GM23248 (cell line): ENCODE measurements at regions not wholly inside any gene's neighbourhood (a gene's known extent, or its start where the extent isn't known, plus 50 kb on each side); places are given as distances from the start of the nearest gene placed in this dataset.
"Not testable (repeated sequence)": the region's sequence is repeated elsewhere in the genome, so short reads cannot be mapped to it uniquely, and the experiment has no call there.

ENCODE experiments used
- DNase-seq: peaks from one replicate; pipeline ENCODE4 v3.0.0-alpha.2; 2015
- H2AFZ ChIP-seq: fragments of 200-600 bp; sonication (generic); 2 replicates; pipeline ENCODE4 v1.6.1; 2016; ENCODE audit warnings: antibody characterized with exemption
- H3F3A ChIP-seq: fragments of 200-600 bp; sonication (generic); 2 replicates; pipeline ENCODE4 v1.6.1; 2016; ENCODE audit warnings: mild to moderate bottlenecking, antibody characterized with exemption, mixed run types; ENCODE audit not compliant: insufficient read depth
- H3K27ac ChIP-seq: fragments of 200-600 bp; sonication (generic); 2 replicates; pipeline ENCODE4 v1.5.1; 2016; ENCODE audit warnings: mild to moderate bottlenecking
- H3K27me3 ChIP-seq: fragments of 200-600 bp; sonication (generic); replicated peaks from 2 replicates; pipeline ENCODE4 v1.6.1; 2016; ENCODE audit warnings: mild to moderate bottlenecking; ENCODE audit not compliant: insufficient read depth
- H3K36me3 ChIP-seq: fragments of 200-600 bp; sonication (generic); 2 replicates; pipeline ENCODE4 v1.6.1; 2016; ENCODE audit warnings: low read depth, mild to moderate bottlenecking
- H3K4me1 ChIP-seq: fragments of 200-600 bp; sonication (generic); 2 replicates; pipeline ENCODE4 v1.6.1; 2016; ENCODE audit warnings: mild to moderate bottlenecking; ENCODE audit not compliant: insufficient read depth
- H3K4me2 ChIP-seq: fragments of 200-600 bp; sonication (generic); one replicate; pipeline ENCODE4 v1.6.1; 2016; ENCODE audit warnings: mild to moderate bottlenecking; ENCODE audit not compliant: unreplicated experiment
- H3K4me3 ChIP-seq: fragments of 200-600 bp; sonication (generic); 2 replicates; pipeline ENCODE4 v1.5.1; 2016; ENCODE audit warnings: mild to moderate bottlenecking
- H3K79me2 ChIP-seq: fragments of 200-600 bp; sonication (generic); 2 replicates; pipeline ENCODE4 v1.6.1; 2016; ENCODE audit warnings: mild to moderate bottlenecking; ENCODE audit not compliant: insufficient read depth
- H3K9ac ChIP-seq: fragments of 200-600 bp; sonication (generic); 2 replicates; pipeline ENCODE4 v1.6.1; 2016; ENCODE audit warnings: mild to moderate bottlenecking
- H3K9me2 ChIP-seq: fragments of 200-600 bp; sonication (generic); 2 replicates; pipeline ENCODE4 v1.6.1; 2016; ENCODE audit warnings: mixed run types, mild to moderate bottlenecking, moderate library complexity; ENCODE audit not compliant: insufficient read depth
- H3K9me3 ChIP-seq: fragments of 200-600 bp; sonication (generic); one replicate; pipeline ENCODE4 v1.6.1; 2017; ENCODE audit warnings: low read depth
- H4K20me1 ChIP-seq: fragments of 200-600 bp; sonication (generic); 2 replicates; pipeline ENCODE4 v1.6.0; 2016; ENCODE audit not compliant: insufficient read depth
- EZH2 ChIP-seq: fragments of 200-600 bp; sonication (generic); IDR thresholded peaks from 2 replicates; pipeline ENCODE4 v1.6.1; 2018; ENCODE audit warnings: antibody characterized with exemption, mild to moderate bottlenecking; ENCODE audit not compliant: insufficient read depth, poor library complexity, severe bottlenecking
- EZH2phosphoT487 ChIP-seq: fragments of 200-600 bp; sonication (generic); IDR thresholded peaks from 2 replicates; pipeline ENCODE4 v1.6.1; 2018; ENCODE audit warnings: antibody characterized with exemption, moderate library complexity, mild to moderate bottlenecking, low read depth; ENCODE audit not compliant: insufficient read depth
- WGBS, 2 experiments: methylation state at CpG; one replicate each; pipeline ENCODE4 v1.1.6; 2015 to 2017; ENCODE audit warnings: low lambda C conversion rate in 2 of 2, low coverage in 1 of 2; ENCODE audit errors: missing lambda C conversion rate in 2 of 2; 5-methylcytosine and 5-hydroxymethylcytosine counted together
- in situ Hi-C: fragments of 300-500 bp; cut with MboI; formaldehyde crosslinking; loops from 2 replicates; pipeline ENCODE4 v1.15.0; 2020

DNA sequence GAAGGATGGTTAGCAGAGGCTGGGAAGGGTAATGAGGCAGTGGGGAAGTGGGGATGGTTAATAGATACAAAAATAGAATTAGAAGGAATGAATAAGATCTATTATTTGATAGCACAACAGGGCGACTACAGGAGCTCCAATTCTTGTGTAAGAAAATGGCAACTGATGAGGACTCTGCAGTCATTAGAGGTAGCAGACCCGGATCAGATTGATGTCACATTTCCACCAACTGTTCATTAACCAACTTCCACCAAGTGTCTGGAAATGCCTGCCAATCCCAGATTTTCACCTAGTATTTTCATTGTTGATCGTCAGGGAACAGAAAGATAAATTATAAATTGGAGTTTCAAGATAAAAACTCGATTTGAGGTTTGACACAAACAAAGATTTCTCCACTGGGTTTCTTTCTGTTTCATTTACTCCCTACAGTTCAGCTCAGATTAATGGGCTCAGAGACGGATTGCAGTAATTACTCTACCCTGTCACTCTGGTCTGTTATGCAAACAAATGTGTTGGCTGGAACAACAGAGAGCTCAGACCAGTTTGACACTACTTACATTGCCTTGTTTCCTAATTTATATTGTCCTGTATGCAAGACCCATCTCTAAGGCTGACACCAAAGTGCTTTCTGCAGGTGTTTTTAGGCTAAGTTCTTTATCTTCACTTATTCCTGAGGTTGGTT is 909.2 kb upstream of the PRKX start:
- Histone ChIP-seq H3K79me2 (no peaks in the 10 kb centered on the region), H3K27ac (no peak overlapping the region), H3K4me3 (no peak overlapping the region), H3F3A (no peaks in the 10 kb centered on the region), H3K27me3 (no peaks in the 10 kb centered on the region), H3K9me2 (no peaks in the 10 kb centered on the region), H3K4me2 (no peak overlapping the region), H3K4me1 (no peaks in the 10 kb centered on the region), H3K9ac (no peak overlapping the region), H4K20me1 (no peaks in the 10 kb centered on the region), H2AFZ (no peak overlapping the region), H3K36me3 (no peaks in the 10 kb centered on the region), H3K9me3 (no peaks in the 10 kb centered on the region)
- DNase-seq, result no peak
- TF ChIP-seq EZH2phosphoT487 (no peak), EZH2 (no peak)
- in situ Hi-C loops, result no loop called here
- WGBS, 2 experiments, result 6 to 7% methylated on average over 5 of the region's 5 CpGs

DNA sequence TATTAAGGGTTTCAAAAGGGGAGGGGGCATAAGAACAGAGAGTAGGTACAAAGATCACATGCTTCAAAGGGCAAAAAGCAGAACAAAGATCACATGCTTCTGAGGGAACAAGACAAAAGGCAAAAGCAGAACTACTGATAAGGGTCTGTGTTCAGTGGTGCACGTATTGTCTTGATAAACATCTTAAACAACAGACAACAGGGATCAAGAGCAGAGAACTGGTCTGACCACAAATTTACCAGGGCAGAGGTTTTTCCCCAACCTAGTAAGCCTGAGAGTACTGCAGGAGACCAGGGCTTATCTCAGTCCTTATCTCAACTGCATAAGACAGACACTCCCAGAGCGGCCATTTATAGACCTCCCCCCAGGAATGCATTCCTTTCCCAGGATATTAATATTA is 900.2 kb upstream of the PRKX start:
- in situ Hi-C loops, H3K9me3 ChIP-seq, H3K27me3 ChIP-seq, H2AFZ ChIP-seq, H3K79me2 ChIP-seq, H4K20me1 ChIP-seq, H3K27ac ChIP-seq, H3K4me1 ChIP-seq, H3K4me3 ChIP-seq, H3K9ac ChIP-seq, DNase-seq, H3K4me2 ChIP-seq, H3F3A ChIP-seq, H3K36me3 ChIP-seq, H3K9me2 ChIP-seq: not testable (repeated sequence)
- WGBS, 2 experiments, result 43 to 80% methylated on average over 2 of the region's 2 CpGs

DNA sequence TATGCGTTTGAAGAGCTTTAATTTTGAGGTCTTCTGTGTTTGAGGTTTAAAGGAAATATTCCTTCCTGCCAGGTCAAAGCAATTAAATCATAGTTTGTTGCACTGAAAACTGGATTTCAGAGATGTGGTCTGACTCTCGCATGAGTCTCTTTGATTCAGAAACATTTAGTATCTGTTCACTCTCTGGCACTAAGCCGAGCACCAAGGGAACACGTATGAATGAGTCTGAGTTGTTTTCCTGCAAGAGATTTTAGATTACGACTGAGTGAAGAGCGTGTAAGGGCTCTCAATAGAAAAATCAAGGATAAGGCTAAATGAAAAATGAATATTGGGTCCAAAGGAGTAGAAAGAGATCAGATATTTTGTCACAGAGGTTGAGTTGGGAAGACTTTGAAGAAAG is 875.4 kb upstream of the PRKX start:
- Histone ChIP-seq H3K27ac (no peak overlapping the region), H3K9ac (no peak overlapping the region), H3K4me2 (no peak overlapping the region), H4K20me1 (no peaks in the 10 kb centered on the region), H3K9me2 (no peaks in the 10 kb centered on the region), H3K9me3 (no peaks in the 10 kb centered on the region), H3K79me2 (no peaks in the 10 kb centered on the region), H3K36me3 (no peaks in the 10 kb centered on the region), H3K4me3 (no peak overlapping the region), H2AFZ (no peak overlapping the region), H3K27me3 (no peaks in the 10 kb centered on the region), H3K4me1 (no peaks in the 10 kb centered on the region), H3F3A (no peaks in the 10 kb centered on the region)
- no peak for DNase-seq
- 0 to 3% methylated on average over 6 of the region's 6 CpGs for WGBS, 2 experiments
- TF ChIP-seq EZH2phosphoT487, result no peak
- TF ChIP-seq EZH2, result no peak
- in situ Hi-C loops, result no loop called here

DNA sequence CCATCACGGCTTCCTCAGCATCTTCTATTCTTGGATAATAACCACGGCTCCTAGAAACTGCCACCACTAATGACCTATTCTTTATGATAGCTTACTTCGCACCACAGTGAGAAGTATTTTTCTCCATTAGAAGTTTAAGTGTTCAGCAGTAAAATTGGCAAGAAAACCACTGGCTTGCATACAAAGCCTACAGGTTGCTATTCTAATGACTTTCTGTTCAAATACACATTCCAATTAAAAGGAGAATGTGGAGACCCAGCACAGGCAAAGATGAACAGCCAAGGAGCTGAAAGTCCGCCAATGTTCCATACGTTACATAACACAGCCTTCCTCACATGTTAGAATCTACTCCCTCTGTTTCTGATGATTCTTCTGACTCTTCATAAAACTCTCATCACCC is 875.0 kb upstream of the PRKX start:
- no peaks in the 10 kb centered on the region for H3K4me1 ChIP-seq
- no peak overlapping the region for H2AFZ ChIP-seq
- WGBS, 2 experiments, result 1 to 6% methylated on average over 5 of the region's 5 CpGs
- H3K27ac ChIP-seq, result no peak overlapping the region
- no peaks in the 10 kb centered on the region for H4K20me1 ChIP-seq
- in situ Hi-C loops, result no loop called here
- H3K9me3 ChIP-seq, result no peaks in the 10 kb centered on the region
- no peaks in the 10 kb centered on the region for H3F3A ChIP-seq
- H3K4me2 ChIP-seq, result no peak overlapping the region
- H3K79me2 ChIP-seq, result no peaks in the 10 kb centered on the region
- H3K36me3 ChIP-seq, result no peaks in the 10 kb centered on the region
- H3K4me3 ChIP-seq, result no peak overlapping the region
- H3K9ac ChIP-seq, result no peak overlapping the region
- no peak for DNase-seq
- H3K27me3 ChIP-seq, result no peaks in the 10 kb centered on the region
- no peak for TF ChIP-seq EZH2phosphoT487
- H3K9me2 ChIP-seq, result no peaks in the 10 kb centered on the region

DNA sequence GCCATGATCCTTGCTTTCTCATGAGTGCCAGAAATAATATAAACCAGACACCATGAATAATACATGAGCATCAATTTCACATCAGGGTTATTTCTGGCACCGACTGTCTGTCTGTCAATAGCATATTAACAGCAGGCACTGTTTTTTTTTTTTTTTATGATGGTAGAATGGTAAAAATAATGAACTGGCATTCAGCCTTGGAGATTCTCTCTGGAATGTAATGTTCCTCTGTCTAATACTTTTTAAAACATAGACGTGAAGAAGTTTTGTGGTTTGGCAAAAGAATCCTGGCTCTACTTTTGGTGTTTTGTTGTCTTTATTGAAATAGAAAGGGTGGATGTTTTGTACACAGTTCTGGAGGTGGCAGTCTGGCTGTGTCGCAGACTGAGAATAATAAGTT is 874.6 kb upstream of the PRKX start:
- Histone ChIP-seq H3K9ac (no peak overlapping the region), H3K9me2 (no peaks in the 10 kb centered on the region), H3K79me2 (no peaks in the 10 kb centered on the region), H3K4me1 (no peaks in the 10 kb centered on the region), H2AFZ (no peak overlapping the region), H3K27ac (no peak overlapping the region), H3K4me2 (no peak overlapping the region), H3K36me3 (no peaks in the 10 kb centered on the region), H3K4me3 (no peak overlapping the region), H3K9me3 (no peaks in the 10 kb centered on the region), H3F3A (no peaks in the 10 kb centered on the region), H3K27me3 (no peaks in the 10 kb centered on the region), H4K20me1 (no peaks in the 10 kb centered on the region)
- 8 to 12% methylated on average over 3 of the region's 3 CpGs for WGBS, 2 experiments
- no peak for DNase-seq
- TF ChIP-seq EZH2 (no peak), EZH2phosphoT487 (no peak)
- in situ Hi-C loops, result no loop called here
